Smooth muscle cell (in vitro differentiated cells): ENCODE measurements at regions not wholly inside any gene's neighbourhood (a gene's known extent, or its start where the extent isn't known, plus 50 kb on each side); places are given as distances from the start of the nearest gene placed in this dataset.

Source experiments
- DNase-seq: peaks from one replicate; lab custom pipeline; 2025; ENCODE audit not compliant: unreplicated experiment; lab: John Stamatoyannopoulos, UW
- H2AFZ ChIP-seq: fragments of 200-600 bp; sonication (generic); 2 replicates; pipeline ENCODE4 v1.6.0; 2016; ENCODE audit warnings: antibody characterized with exemption, low read depth, mild to moderate bottlenecking
- H3F3A ChIP-seq: fragments of 200-600 bp; sonication (generic); 2 replicates; pipeline ENCODE4 v1.6.0; 2017; ENCODE audit warnings: antibody characterized with exemption, low read depth
- H3K27ac ChIP-seq: fragments of 200-600 bp; sonication (generic); 2 replicates; pipeline ENCODE4 v1.5.1; 2016; ENCODE audit warnings: low read depth, mild to moderate bottlenecking
- H3K27me3 ChIP-seq: fragments of 200-600 bp; sonication (generic); 2 replicates; pipeline ENCODE4 v1.6.1; 2016; ENCODE audit warnings: low read depth, mild to moderate bottlenecking
- H3K36me3 ChIP-seq: fragments of 200-600 bp; sonication (generic); 2 replicates; pipeline ENCODE4 v1.5.1; 2016; ENCODE audit warnings: low read depth
- H3K4me1 ChIP-seq: fragments of 200-600 bp; sonication (generic); 2 replicates; pipeline ENCODE4 v1.5.1; 2016; ENCODE audit warnings: low read depth
- H3K4me2 ChIP-seq: fragments of 200-600 bp; sonication (generic); 2 replicates; pipeline ENCODE4 v1.6.0; 2016; ENCODE audit warnings: mild to moderate bottlenecking
- H3K4me3 ChIP-seq: fragments of 200-600 bp; sonication (generic); 2 replicates; pipeline ENCODE4 v1.5.1; 2016; ENCODE audit warnings: mild to moderate bottlenecking
- H3K79me2 ChIP-seq: fragments of 200-600 bp; sonication (generic); 2 replicates; pipeline ENCODE4 v1.6.0; 2016; ENCODE audit warnings: low read depth, mild to moderate bottlenecking
- H3K9ac ChIP-seq: fragments of 200-600 bp; sonication (generic); 2 replicates; pipeline ENCODE4 v1.6.0; 2016; ENCODE audit warnings: low read depth
- H3K9me3 ChIP-seq: fragments of 200-600 bp; sonication (generic); replicated peaks from 2 replicates; pipeline ENCODE4 v1.5.1; 2016; ENCODE audit warnings: low read depth
- H4K20me1 ChIP-seq: fragments of 200-600 bp; sonication (generic); 2 replicates; pipeline ENCODE4 v1.6.0; 2016; ENCODE audit warnings: low read depth
- WGBS: methylation state at CpG from one replicate; pipeline ENCODE4 v1.1.7; 2016; ENCODE audit warnings: low lambda C conversion rate; 5-methylcytosine and 5-hydroxymethylcytosine counted together
- TF ChIP-seq, protein P1 (sequence below): fragments of 200-600 bp; sonication (generic); IDR thresholded peaks from 2 replicates; pipeline ENCODE4 v1.5.1; 2017; ENCODE audit warnings: borderline replicate concordance, mild to moderate bottlenecking, antibody characterized with exemption; ENCODE audit not compliant: insufficient read depth, poor library complexity, severe bottlenecking

DNA sequence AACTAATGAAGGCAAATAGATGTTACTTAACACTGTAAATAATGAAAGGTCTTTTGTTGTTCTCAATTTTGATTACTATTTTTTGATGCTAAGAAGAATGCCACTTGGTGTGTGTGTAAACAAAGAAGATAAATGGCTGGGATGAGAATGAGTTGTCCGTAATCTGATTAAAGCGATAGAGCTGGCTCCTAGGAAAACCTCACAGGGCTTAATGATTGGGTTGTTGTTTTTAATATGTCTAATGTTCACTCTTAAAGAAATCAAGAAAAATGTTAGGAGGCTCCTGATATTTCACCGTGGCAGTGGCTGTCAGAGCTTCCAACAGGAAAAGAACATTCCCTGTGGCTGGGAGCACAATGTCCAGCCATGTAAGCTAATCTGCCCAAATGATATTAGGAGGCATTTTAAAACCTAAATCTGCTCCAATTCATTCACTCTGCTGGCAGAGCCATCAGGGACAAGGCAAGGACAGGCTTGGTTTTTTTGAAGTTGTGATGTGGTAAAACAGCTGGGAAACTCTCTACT is 243.9 kb downstream of the SNX10 start:
- no peak overlapping the region for H3K9ac ChIP-seq
- peak overlapping the region; percentile 59 for H3K4me2 ChIP-seq
- no peak overlapping the region for H3K4me3 ChIP-seq
- WGBS: 56% methylated on average over 3 of the region's 3 CpGs
- no peaks in the 10 kb centered on the region for H3K36me3 ChIP-seq
- no peak for DNase-seq
- H3K9me3 ChIP-seq: no peaks in the 10 kb centered on the region
- no peak overlapping the region for H3K27ac ChIP-seq
- TF ChIP-seq, protein P1, sequence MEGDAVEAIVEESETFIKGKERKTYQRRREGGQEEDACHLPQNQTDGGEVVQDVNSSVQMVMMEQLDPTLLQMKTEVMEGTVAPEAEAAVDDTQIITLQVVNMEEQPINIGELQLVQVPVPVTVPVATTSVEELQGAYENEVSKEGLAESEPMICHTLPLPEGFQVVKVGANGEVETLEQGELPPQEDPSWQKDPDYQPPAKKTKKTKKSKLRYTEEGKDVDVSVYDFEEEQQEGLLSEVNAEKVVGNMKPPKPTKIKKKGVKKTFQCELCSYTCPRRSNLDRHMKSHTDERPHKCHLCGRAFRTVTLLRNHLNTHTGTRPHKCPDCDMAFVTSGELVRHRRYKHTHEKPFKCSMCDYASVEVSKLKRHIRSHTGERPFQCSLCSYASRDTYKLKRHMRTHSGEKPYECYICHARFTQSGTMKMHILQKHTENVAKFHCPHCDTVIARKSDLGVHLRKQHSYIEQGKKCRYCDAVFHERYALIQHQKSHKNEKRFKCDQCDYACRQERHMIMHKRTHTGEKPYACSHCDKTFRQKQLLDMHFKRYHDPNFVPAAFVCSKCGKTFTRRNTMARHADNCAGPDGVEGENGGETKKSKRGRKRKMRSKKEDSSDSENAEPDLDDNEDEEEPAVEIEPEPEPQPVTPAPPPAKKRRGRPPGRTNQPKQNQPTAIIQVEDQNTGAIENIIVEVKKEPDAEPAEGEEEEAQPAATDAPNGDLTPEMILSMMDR: no peak
- H3K27me3 ChIP-seq: peaks cover 50% of the 10 kb centered on the region
- no peaks in the 10 kb centered on the region for H3F3A ChIP-seq
- no peaks in the 10 kb centered on the region for H4K20me1 ChIP-seq
- H2AFZ ChIP-seq: no peak overlapping the region
- no peaks in the 10 kb centered on the region for H3K79me2 ChIP-seq
- H3K4me1 ChIP-seq: peaks cover 12% of the 10 kb centered on the region

DNA sequence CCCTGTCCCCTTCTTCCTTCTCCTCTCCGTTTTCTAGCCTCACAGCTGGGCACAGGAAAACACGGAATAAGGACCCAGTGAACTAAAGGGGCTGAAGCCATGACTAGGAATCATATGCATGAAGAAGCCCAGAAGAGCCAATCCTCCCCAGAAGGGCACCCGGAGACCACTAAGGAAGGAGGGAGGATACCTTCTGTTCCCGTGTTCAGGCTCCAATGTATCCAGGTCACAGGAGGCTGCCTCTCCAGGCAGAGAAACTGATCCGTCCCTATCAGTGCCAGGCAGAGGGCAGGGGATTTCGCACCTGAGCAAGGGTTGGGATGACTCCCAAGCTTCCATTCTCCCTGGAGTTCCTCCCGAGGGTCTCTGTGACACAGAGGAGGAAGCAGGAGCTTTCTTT is 246.6 kb downstream of the SNX10 start:
- no peak overlapping the region for H2AFZ ChIP-seq
- peaks cover 12% of the 10 kb centered on the region for H3K4me1 ChIP-seq
- peaks cover 45% of the 10 kb centered on the region for H3K27me3 ChIP-seq
- H3K79me2 ChIP-seq: no peaks in the 10 kb centered on the region
- no peak overlapping the region for H3K27ac ChIP-seq
- no peak overlapping the region for H3K4me3 ChIP-seq
- H3K36me3 ChIP-seq: no peaks in the 10 kb centered on the region
- WGBS: 83% methylated on average over 7 of the region's 7 CpGs
- no peak overlapping the region for H3K9ac ChIP-seq
- H3K4me2 ChIP-seq: no peak overlapping the region
- TF ChIP-seq, protein P1: no peak
- H3F3A ChIP-seq: no peaks in the 10 kb centered on the region
- H4K20me1 ChIP-seq: no peaks in the 10 kb centered on the region
- no peak for DNase-seq
- no peaks in the 10 kb centered on the region for H3K9me3 ChIP-seq

DNA sequence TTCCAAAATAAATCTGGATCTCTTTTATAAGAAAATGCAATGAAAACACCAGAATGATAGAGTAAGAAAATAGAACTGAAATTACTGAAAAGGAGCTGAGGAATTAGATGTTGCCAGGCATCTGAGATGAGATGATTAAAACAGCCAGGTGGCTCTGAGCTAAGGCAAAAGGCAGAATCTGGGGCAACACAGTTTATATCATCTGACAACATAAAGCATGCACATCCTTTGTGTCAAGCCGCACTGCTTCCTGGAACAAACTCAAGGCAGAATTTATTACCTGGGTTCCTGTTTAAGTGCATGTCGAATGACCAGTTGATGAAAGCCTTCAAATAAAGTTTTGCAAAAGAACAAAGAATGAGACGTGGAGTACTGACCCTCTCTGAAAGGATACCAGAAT is 247.0 kb downstream of the SNX10 start:
- Histone ChIP-seq H3K9me3 (no peaks in the 10 kb centered on the region), H3K27me3 (peaks cover 45% of the 10 kb centered on the region), H3K79me2 (no peaks in the 10 kb centered on the region), H3K4me2 (no peak overlapping the region), H3K9ac (no peak overlapping the region), H4K20me1 (no peaks in the 10 kb centered on the region), H2AFZ (no peak overlapping the region), H3K36me3 (no peaks in the 10 kb centered on the region), H3F3A (no peaks in the 10 kb centered on the region), H3K4me1 (peaks cover 12% of the 10 kb centered on the region), H3K4me3 (no peak overlapping the region), H3K27ac (no peak overlapping the region)
- WGBS: 91% methylated on average over 3 of the region's 3 CpGs
- TF ChIP-seq, protein P1: no peak
- DNase-seq: no peak

DNA sequence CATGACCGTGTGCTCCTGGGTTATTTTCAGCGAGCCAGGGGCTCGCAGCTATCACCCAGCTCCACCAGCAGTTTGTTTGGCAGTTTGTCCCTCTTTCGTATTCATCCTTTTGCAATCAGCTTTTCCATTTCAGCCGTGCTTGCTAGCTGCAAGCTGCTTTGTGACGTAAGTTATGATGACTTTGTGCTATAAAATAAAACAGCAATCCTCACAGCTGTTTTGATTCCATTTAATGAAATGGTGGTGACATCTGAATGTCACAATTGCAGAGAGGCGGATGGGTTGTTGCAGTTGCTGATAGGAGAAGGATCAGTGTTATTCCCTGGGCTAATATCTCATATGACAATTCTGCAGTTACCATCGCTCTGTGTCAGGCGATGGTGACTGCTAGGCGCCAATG is 251.7 kb downstream of the SNX10 start:
- TF ChIP-seq, protein P1: no peak
- DNase-seq: no peak
- H3K27ac ChIP-seq: no peak overlapping the region

More for the DNA sequence above, 251.7 kb downstream of the SNX10 start:
- Histone ChIP-seq H2AFZ (no peak overlapping the region), H3F3A (no peaks in the 10 kb centered on the region), H3K36me3 (no peaks in the 10 kb centered on the region), H3K79me2 (no peaks in the 10 kb centered on the region), H3K9me3 (no peaks in the 10 kb centered on the region), H3K4me2 (no peak overlapping the region), H3K4me1 (no peaks in the 10 kb centered on the region), H3K4me3 (no peak overlapping the region), H3K9ac (no peak overlapping the region), H4K20me1 (no peaks in the 10 kb centered on the region), H3K27me3 (peaks cover 34% of the 10 kb centered on the region)
- WGBS: 90% methylated on average over 10 of the region's 10 CpGs
